HepG2 (cell line): ENCODE measurements at regions not wholly inside any gene's neighbourhood (a gene's known extent, or its start where the extent isn't known, plus 50 kb on each side); places are given as distances from the start of the nearest gene placed in this dataset.

Experiments
- ATAC-seq: fragments of 200-7000 bp; cut with Tn5 transposase; 3 replicates; pipeline ENCODE4 v1.9.1; 2020; ENCODE audit warnings: mild to moderate bottlenecking, moderate library complexity
- BruUV-seq: library from RNA; stranded (reverse); fragments of 400-500 nt; replicated peaks from 2 replicates; lab custom pipeline; 2021; lab: Mats Ljungman, UMichigan
- CTCF ChIA-PET: fragments of 300-600 bp; formaldehyde crosslinking; extraction: SDS; loops from one replicate; lab custom pipeline; 2021; ENCODE audit warnings: low total read pairs, inconsistent platforms, low intra/inter-chr PET ratio; lab: Yijun Ruan, JAX
- POLR2A ChIA-PET: fragments of 350-600 bp; sonication (Branson Sonifier 250); formaldehyde crosslinking; loops from one replicate; lab custom pipeline; 2020; ENCODE audit warnings: antibody characterized with exemption, inconsistent platforms; lab: Yijun Ruan, JAX
- DNase-seq: peaks from one replicate; pipeline ENCODE4 v3.0.0-alpha.2; 2015; ENCODE audit warnings: low spot score
- FAIRE-seq: peaks from 3 replicates; lab custom pipeline; 2011; peaks lifted over from hg19 to GRCh38; lab: Jason Lieb, UNC
- H2AFZ ChIP-seq: one replicate; pipeline ENCODE4 v1.6.1; 2011; ENCODE audit warnings: low read length, inconsistent platforms
- H3K27ac ChIP-seq: fragments of 300-600 bp; 3 replicates; pipeline ENCODE4 v1.8.0; 2011; ENCODE audit warnings: mixed run types, mild to moderate bottlenecking, mixed read lengths, low read length, inconsistent platforms; ENCODE audit not compliant: insufficient read depth; ENCODE audit errors: extremely low read length
- H3K27me3 ChIP-seq, 2 experiments: fragments of 200-600 bp in 1 of 2; 2 replicates in 1 of 2; 3 replicates in 1 of 2; pipeline versions ENCODE4 v1.6.0 to v1.8.0; 2011; ENCODE audit warnings: low read length in 2 of 2, mild to moderate bottlenecking in 2 of 2, moderate library complexity in 2 of 2, inconsistent platforms in 1 of 2; ENCODE audit not compliant: insufficient read depth in 2 of 2, control insufficient read depth in 1 of 2
- H3K36me3 ChIP-seq, 2 experiments: fragments of 200-600 bp in 1 of 2; replicated peaks in 1 of 2; 2 replicates in 1 of 2; 3 replicates in 1 of 2; pipeline versions ENCODE4 v1.5.1 to v1.8.0; 2011; ENCODE audit warnings: low read length in 2 of 2, inconsistent platforms in 1 of 2; ENCODE audit not compliant: insufficient read depth in 2 of 2, control insufficient read depth in 1 of 2
- H3K4me1 ChIP-seq: 2 replicates; pipeline ENCODE4 v1.5.1; 2012; ENCODE audit warnings: low read length, inconsistent platforms; ENCODE audit not compliant: insufficient read depth
- H3K4me2 ChIP-seq: 2 replicates; pipeline ENCODE4 v1.6.0; 2011; ENCODE audit warnings: low read depth, low read length, inconsistent platforms
- H3K4me3 ChIP-seq, 3 experiments: fragments of 200-600 bp in 1 of 3; sonication (generic), shearing (Covaris generic) in 1 of 3; replicated peaks in 1 of 3; 2 replicates each; pipeline ENCODE4 v1.5.1; 2011 to 2016; ENCODE audit warnings: low read length in 3 of 3, inconsistent platforms in 2 of 3, low read depth in 2 of 3, mild to moderate bottlenecking in 2 of 3, control low read depth in 1 of 3, mixed read lengths in 1 of 3; ENCODE audit not compliant: insufficient read depth in 1 of 3
- H3K79me2 ChIP-seq: one replicate; pipeline ENCODE4 v1.6.1; 2011; ENCODE audit warnings: low read length, inconsistent platforms; ENCODE audit not compliant: insufficient read depth
- H3K9ac ChIP-seq: 2 replicates; pipeline ENCODE4 v1.6.0; 2011; ENCODE audit warnings: mild to moderate bottlenecking, low read depth, low read length, inconsistent platforms; ENCODE audit not compliant: insufficient read depth
- H3K9me3 ChIP-seq: 2 replicates; pipeline ENCODE4 v1.5.1; 2012; ENCODE audit warnings: mild to moderate bottlenecking, low read length
- H4K20me1 ChIP-seq: 2 replicates; pipeline ENCODE4 v1.6.0; 2011; ENCODE audit warnings: inconsistent platforms, mild to moderate bottlenecking, low read length, moderate library complexity; ENCODE audit not compliant: insufficient read depth
- ERF ChIP-seq: IDR thresholded peaks from 2 replicates; pipeline ENCODE4 v1.6.1; 2018; ENCODE audit warnings: missing biosample characterization, missing genetic modification reagents
- HNRNPK ChIP-seq: fragments of 200-400 bp; formaldehyde crosslinking; IDR thresholded peaks from 2 replicates; pipeline ENCODE4 v1.6.1; 2018; ENCODE audit warnings: low read length, low read depth, moderate library complexity, mild to moderate bottlenecking; ENCODE audit not compliant: poor library complexity, severe bottlenecking
- PCBP1 ChIP-seq: fragments of 200-400 bp; formaldehyde crosslinking; IDR thresholded peaks from 2 replicates; pipeline ENCODE4 v1.6.1; 2017; ENCODE audit warnings: mild to moderate bottlenecking, low read depth, low read length, borderline replicate concordance
- PLRG1 ChIP-seq: fragments of 450-650 bp; conservative IDR thresholded peaks from 2 replicates; pipeline ENCODE4 v1.6.1; 2016
- RBM39 ChIP-seq: fragments of 200-400 bp; formaldehyde crosslinking; IDR thresholded peaks from one replicate; pipeline ENCODE4 v1.6.1; 2018; ENCODE audit warnings: antibody characterized with exemption, mild to moderate bottlenecking, low read depth, low read length; ENCODE audit not compliant: poor library complexity, severe bottlenecking
- TFDP2 ChIP-seq: sonication (generic); formaldehyde crosslinking; IDR thresholded peaks from 2 replicates; pipeline ENCODE4 v1.4.0; 2020; ENCODE audit warnings: missing genetic modification reagents
- TFE3 ChIP-seq: IDR thresholded peaks from 2 replicates; pipeline ENCODE4 v1.6.1; 2016
- ZNF230 ChIP-seq: sonication (generic); formaldehyde crosslinking; IDR thresholded peaks from 2 replicates; pipeline ENCODE4 v1.4.0; 2020; ENCODE audit warnings: mild to moderate bottlenecking, missing genetic modification reagents
- ZNF513 ChIP-seq: sonication (generic); formaldehyde crosslinking; conservative IDR thresholded peaks from 2 replicates; pipeline ENCODE4 v1.5.0; 2020; ENCODE audit warnings: missing genetic modification reagents
- ZNF780A ChIP-seq: sonication (generic); formaldehyde crosslinking; IDR thresholded peaks from 2 replicates; pipeline ENCODE4 v1.8.0; 2022; ENCODE audit warnings: mild to moderate bottlenecking, missing genetic modification reagents, moderate library complexity
- ZNF790 ChIP-seq: sonication (generic); formaldehyde crosslinking; IDR thresholded peaks from 2 replicates; pipeline ENCODE4 v1.8.0; 2022; ENCODE audit warnings: missing genetic modification reagents, mild to moderate bottlenecking, borderline replicate concordance
- ZSCAN22 ChIP-seq: sonication (generic); formaldehyde crosslinking; IDR thresholded peaks from 2 replicates; pipeline ENCODE4 v1.4.0; 2020; ENCODE audit warnings: mild to moderate bottlenecking, missing genetic modification reagents
- ZSCAN9 ChIP-seq: IDR thresholded peaks from 2 replicates; pipeline ENCODE4 v1.6.1; 2016; ENCODE audit warnings: borderline replicate concordance
- WGBS: methylation state at CpG from one replicate; pipeline ENCODE4 v1.1.6; 2017; ENCODE audit warnings: low lambda C conversion rate; 5-methylcytosine and 5-hydroxymethylcytosine counted together
- in situ Hi-C: cut with HindIII; loops from 2 replicates; pipeline ENCODE4 v1.10.0; 2017; ENCODE audit warnings: low pct_unique_long_range_greater_than_20kb; ENCODE audit not compliant: extremely low pct_ligation_motif_present
- intact Hi-C: fragments of 100-400 bp; cut with micrococcal nuclease; formaldehyde crosslinking; loops from one replicate; pipeline ENCODE4 v1.10.0; 2022; ENCODE audit not compliant: unreplicated experiment

GRCh38 chr13:84553227-84553626 is 671.0 kb upstream of the SLITRK1 start:
- no peaks in the 10 kb centered on the region for H3K27me3 ChIP-seq
- no peak overlapping the region for H3K9ac ChIP-seq
- H3K79me2 ChIP-seq: no peaks in the 10 kb centered on the region
- intact Hi-C loops: no loop called here
- H3K27ac ChIP-seq: no peak overlapping the region
- BruUV-seq: no TSS peak
- WGBS: 4% methylated on average over 5 of the region's 5 CpGs
- ChIA-PET CTCF (no interaction called here), POLR2A (no interaction called here)
- H2AFZ ChIP-seq: no peak overlapping the region
- H4K20me1 ChIP-seq: no peaks in the 10 kb centered on the region
- H3K36me3 ChIP-seq: no peaks in the 10 kb centered on the region
- TF ChIP-seq ZNF230 (CRISPR knock-in tag) (no peak), ZSCAN9 (no peak), HNRNPK (no peak), ZSCAN22 (CRISPR knock-in tag) (no peak), ERF (CRISPR knock-in tag) (no peak), TFE3 (CRISPR knock-in tag) (no peak), ZNF790 (no peak), RBM39 (no peak), TFDP2 (CRISPR knock-in tag) (no peak), ZNF513 (CRISPR knock-in tag) (no peak), PCBP1 (no peak), PLRG1 (no peak), ZNF780A (CRISPR knock-in tag) (no peak)
- TF ChIP-seq, all 625 proteins: peak for 0
- FAIRE-seq (no peak), ATAC-seq (no peak), DNase-seq (no peak)
- Histone ChIP-seq H3K4me1 (no peaks in the 10 kb centered on the region), H3K9me3 (no peaks in the 10 kb centered on the region; the same call in none of the 2 replicates), H3K4me2 (no peak overlapping the region), H3K4me3 (no peak overlapping the region)
- in situ Hi-C loops: no loop called here
